ENCODE measurements at regions not wholly inside any gene's neighbourhood (a gene's known extent, or its start where the extent isn't known, plus 50 kb on each side); places are given as distances from the start of the nearest gene placed in this dataset.
A peak's percentile ranks its signal among the peaks of the same experiment; 100 is the strongest.

DNA sequence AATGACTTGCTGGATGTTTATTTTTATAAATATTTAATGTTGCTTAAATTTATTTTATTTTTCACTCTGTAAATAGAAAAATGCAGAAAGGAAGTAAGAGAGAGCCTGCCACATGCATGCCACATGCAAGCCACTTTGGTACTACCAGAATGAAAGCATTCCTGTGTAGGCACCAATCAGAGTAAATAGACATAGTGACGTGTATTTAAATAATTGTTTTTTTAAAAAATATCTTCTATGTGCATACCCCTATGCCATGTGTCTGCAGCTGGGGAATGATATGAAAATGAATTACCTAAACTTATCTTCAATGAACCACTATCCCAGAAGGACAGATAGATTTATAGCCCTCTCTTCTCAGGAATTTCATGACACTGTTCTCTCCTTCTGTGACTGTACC is 651.5 kb upstream of the RIOK2 start:
- no peak for DNase-seq (ENCODE audit: low spot score)
- Mint-ChIP-seq H3K9me3 (ENCODE audit: low read depth) (peaks cover 5% of the 10 kb centered on the region), H3K36me3 (ENCODE audit: low read depth) (peaks cover 4% of the 10 kb centered on the region), H3K4me3 (ENCODE audit: unreplicated experiment) (no peak overlapping the region), H3K27me3 (ENCODE audit: low read depth) (peaks cover 2% of the 10 kb centered on the region), H3K27ac (ENCODE audit: unreplicated experiment) (no peak overlapping the region), H3K4me1 (ENCODE audit: low read depth) (peaks cover 24% of the 10 kb centered on the region)
- TF ChIP-seq, protein P1, sequence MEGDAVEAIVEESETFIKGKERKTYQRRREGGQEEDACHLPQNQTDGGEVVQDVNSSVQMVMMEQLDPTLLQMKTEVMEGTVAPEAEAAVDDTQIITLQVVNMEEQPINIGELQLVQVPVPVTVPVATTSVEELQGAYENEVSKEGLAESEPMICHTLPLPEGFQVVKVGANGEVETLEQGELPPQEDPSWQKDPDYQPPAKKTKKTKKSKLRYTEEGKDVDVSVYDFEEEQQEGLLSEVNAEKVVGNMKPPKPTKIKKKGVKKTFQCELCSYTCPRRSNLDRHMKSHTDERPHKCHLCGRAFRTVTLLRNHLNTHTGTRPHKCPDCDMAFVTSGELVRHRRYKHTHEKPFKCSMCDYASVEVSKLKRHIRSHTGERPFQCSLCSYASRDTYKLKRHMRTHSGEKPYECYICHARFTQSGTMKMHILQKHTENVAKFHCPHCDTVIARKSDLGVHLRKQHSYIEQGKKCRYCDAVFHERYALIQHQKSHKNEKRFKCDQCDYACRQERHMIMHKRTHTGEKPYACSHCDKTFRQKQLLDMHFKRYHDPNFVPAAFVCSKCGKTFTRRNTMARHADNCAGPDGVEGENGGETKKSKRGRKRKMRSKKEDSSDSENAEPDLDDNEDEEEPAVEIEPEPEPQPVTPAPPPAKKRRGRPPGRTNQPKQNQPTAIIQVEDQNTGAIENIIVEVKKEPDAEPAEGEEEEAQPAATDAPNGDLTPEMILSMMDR (IDR thresholded peaks at IDR 0.05), result no peak

DNA sequence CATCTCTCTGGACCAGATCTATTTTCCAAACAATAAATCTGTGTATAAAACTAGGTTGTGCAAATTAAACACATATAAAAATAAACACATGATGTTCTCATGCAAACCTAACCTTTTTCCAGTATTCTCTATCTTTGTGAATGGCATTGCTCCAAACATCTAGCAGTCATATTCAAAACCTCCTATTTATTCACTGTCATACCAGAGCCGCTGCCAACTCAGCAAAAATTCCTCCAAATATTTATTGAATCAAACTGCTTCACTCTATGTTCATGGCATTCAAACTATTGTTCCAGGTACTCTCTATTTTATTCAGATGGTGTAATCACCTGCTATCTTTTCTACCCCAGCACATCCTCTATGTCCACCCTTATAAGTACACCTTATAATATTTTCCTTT is 652.1 kb upstream of the RIOK2 start:
- Mint-ChIP-seq H3K27ac (ENCODE audit: unreplicated experiment) (no peak overlapping the region), H3K4me3 (ENCODE audit: unreplicated experiment) (no peak overlapping the region), H3K36me3 (ENCODE audit: low read depth) (peaks cover 4% of the 10 kb centered on the region), H3K9me3 (ENCODE audit: low read depth) (peaks cover 5% of the 10 kb centered on the region), H3K4me1 (ENCODE audit: low read depth) (peaks cover 27% of the 10 kb centered on the region), H3K27me3 (ENCODE audit: low read depth) (peaks cover 2% of the 10 kb centered on the region)
- no peak for DNase-seq (ENCODE audit: low spot score)
- TF ChIP-seq, protein P1 (IDR thresholded peaks at IDR 0.05), result no peak

DNA sequence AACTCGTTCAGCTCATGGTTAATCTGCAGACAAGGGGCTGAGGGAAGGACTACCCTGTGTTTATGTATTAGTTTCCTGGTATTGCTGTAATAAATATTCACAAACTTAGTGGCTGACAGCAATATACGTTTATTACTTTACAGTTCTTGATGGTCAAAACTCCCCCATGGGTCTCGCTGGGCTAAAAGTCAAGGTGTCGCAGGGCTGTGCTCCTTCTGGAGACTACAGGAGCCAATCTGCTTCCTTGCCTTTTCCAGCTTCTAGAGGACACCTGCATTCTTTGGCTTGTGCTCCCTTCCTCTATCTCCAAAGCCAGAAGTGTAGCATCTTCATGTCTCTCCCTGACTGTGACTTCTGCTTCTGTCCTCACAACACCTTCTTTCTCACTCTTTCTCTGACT is 653.8 kb upstream of the RIOK2 start:
- no peak for DNase-seq (ENCODE audit: low spot score)
- H3K4me3 Mint-ChIP-seq (ENCODE audit: unreplicated experiment), result no peak overlapping the region
- no peak overlapping the region for H3K27ac Mint-ChIP-seq (ENCODE audit: unreplicated experiment)
- H3K36me3 Mint-ChIP-seq (ENCODE audit: low read depth), result peaks cover 2% of the 10 kb centered on the region
- H3K27me3 Mint-ChIP-seq (ENCODE audit: low read depth), result peaks cover 2% of the 10 kb centered on the region
- TF ChIP-seq, protein P1 (IDR thresholded peaks at IDR 0.05), result no peak
- no peaks in the 10 kb centered on the region for H3K9me3 Mint-ChIP-seq (ENCODE audit: low read depth)
- peaks cover 39% of the 10 kb centered on the region for H3K4me1 Mint-ChIP-seq (ENCODE audit: low read depth)

DNA sequence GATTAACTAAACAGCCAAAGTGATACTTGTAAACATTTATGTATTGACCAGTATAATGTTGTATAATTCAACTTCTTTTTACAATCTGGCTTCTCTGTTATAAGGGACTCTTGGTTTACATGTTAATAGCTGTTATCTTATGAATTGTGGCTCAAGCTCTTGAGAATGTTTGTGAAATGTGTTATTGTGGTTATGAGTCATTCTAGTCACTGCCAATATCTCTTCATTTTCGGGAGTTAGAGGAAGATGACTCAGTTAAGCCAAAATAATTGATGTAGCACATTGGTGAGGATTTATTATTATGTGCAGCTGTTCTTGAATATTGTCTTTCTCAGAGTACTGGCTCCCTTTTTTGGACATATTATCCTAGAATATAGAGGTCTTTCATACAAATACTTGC is 655.2 kb upstream of the RIOK2 start:
- Mint-ChIP-seq H3K9me3 (ENCODE audit: low read depth) (no peaks in the 10 kb centered on the region), H3K27ac (ENCODE audit: unreplicated experiment) (peak overlapping the region; percentile 14), H3K36me3 (ENCODE audit: low read depth) (peaks cover 2% of the 10 kb centered on the region), H3K4me1 (ENCODE audit: low read depth) (peaks cover 42% of the 10 kb centered on the region), H3K4me3 (ENCODE audit: unreplicated experiment) (no peak overlapping the region), H3K27me3 (ENCODE audit: low read depth) (no peaks in the 10 kb centered on the region)
- TF ChIP-seq, protein P1 (IDR thresholded peaks at IDR 0.05), result no peak
- no peak for DNase-seq (ENCODE audit: low spot score)

DNA sequence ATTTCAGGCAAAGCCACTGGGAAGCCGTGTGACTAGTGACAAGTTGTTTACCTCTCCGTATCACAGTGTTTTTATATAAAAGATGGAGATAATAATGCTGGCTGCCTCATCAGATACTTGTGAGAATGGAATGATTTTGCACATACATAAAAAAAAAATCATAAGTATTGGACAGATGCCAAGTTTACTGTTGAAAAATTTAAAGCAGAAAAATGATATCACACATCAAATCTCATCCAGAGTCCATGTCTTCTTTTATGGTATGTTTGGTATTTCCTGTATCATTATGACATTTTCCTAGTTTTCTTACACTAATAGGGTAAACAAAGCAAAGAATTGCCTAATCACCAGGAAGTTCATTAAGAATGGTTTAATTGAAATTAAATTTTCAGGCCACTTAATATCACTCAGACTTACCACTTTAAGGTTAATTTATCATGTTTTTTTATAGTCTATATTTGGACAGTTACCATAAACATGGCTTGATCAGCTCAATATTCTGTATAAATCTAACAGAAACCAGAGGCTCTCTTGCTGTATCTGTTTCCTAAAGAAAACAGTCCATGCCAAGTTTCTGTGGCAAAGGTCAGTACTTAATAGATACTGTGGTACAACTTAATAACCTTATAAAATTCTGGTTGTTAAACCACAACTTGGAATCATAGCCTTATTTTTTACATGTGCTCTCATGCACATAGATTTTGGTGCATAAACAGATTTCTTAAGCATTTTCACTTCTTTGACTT is 656.5 kb upstream of the RIOK2 start:
- peaks cover 52% of the 10 kb centered on the region for H3K4me1 Mint-ChIP-seq (ENCODE audit: low read depth)

More for the DNA sequence above, 656.5 kb upstream of the RIOK2 start:
- H3K27me3 Mint-ChIP-seq (ENCODE audit: low read depth), result no peaks in the 10 kb centered on the region
- TF ChIP-seq, protein P1 (IDR thresholded peaks at IDR 0.05), result no peak
- H3K9me3 Mint-ChIP-seq (ENCODE audit: low read depth), result no peaks in the 10 kb centered on the region
- DNase-seq (ENCODE audit: low spot score), result no peak
- H3K36me3 Mint-ChIP-seq (ENCODE audit: low read depth), result peaks cover 2% of the 10 kb centered on the region
- peak overlapping the region; percentile 14 for H3K27ac Mint-ChIP-seq (ENCODE audit: unreplicated experiment)
- H3K4me3 Mint-ChIP-seq (ENCODE audit: unreplicated experiment), result no peak overlapping the region

Data from chondrocyte (in vitro differentiated cells).